AG04449 (cell line): ENCODE measurements at regions not wholly inside any gene's neighbourhood (a gene's known extent, or its start where the extent isn't known, plus 50 kb on each side); places are given as distances from the start of the nearest gene placed in this dataset.

Source experiments
- CTCF ChIA-PET: fragments of 350-600 bp; formaldehyde crosslinking; extraction: SDS; loops from one replicate; lab custom pipeline; 2021; ENCODE audit warnings: antibody characterized with exemption; lab: Yijun Ruan, JAX
- POLR2A ChIA-PET: fragments of 400-600, 350-600 bp; formaldehyde crosslinking; extraction: SDS; loops from one replicate; lab custom pipeline; 2020; ENCODE audit warnings: antibody characterized with exemption, inconsistent platforms; lab: Yijun Ruan, JAX
- DNase-seq: peaks from one replicate; pipeline ENCODE4 v3.0.0-alpha.2; 2010; ENCODE audit warnings: low read depth, low spot score
- H3K4me3 ChIP-seq: 2 replicates; pipeline ENCODE4 v1.5.1; 2011; ENCODE audit warnings: low read depth, mild to moderate bottlenecking, control low read depth, low read length
- CTCF ChIP-seq: IDR thresholded peaks from one replicate; pipeline ENCODE4 v1.5.1; 2011; ENCODE audit warnings: mild to moderate bottlenecking, moderate library complexity, low read length, control low read depth, inconsistent platforms; ENCODE audit not compliant: insufficient read depth; ENCODE audit errors: missing control alignments

GRCh38 chr5:16013334-16014065 lies 166.1 kb downstream of the MARCHF11 start:
- CTCF ChIA-PET = interaction anchor here (3.6 kb wide), 1 partner anchor 18 kb away, joined by 24 read pairs; no protein-coding TSS in a partner anchor
- POLR2A ChIA-PET = no interaction called here
- no peak for TF ChIP-seq CTCF
- H3K4me3 ChIP-seq = no peak overlapping the region
- no peak for DNase-seq

- H3K4me3 ChIP-seq = no peak overlapping the region
- ChIA-PET POLR2A (no interaction called here), CTCF (interaction anchor here (1.9 kb wide), 1 partner anchor 14 kb away, joined by 7 read pairs; no protein-coding TSS in a partner anchor)
- TF ChIP-seq CTCF = no peak
- no peak for DNase-seq
These were observed 170.3 kb downstream of the MARCHF11 start for GRCh38 chr5:16009256-16009655.

- ChIA-PET CTCF (interaction anchor here (4.7 kb wide), 1 partner anchor 12 kb away, joined by 31 read pairs; no protein-coding TSS in a partner anchor), POLR2A (no interaction called here)
- H3K4me3 ChIP-seq = no peak overlapping the region
- TF ChIP-seq CTCF = no peak
- DNase-seq = no peak
These were observed 171.7 kb downstream of the MARCHF11 start for GRCh38 chr5:16007750-16008415.

GRCh38 chr5:16005225-16005624 lies 174.4 kb downstream of the MARCHF11 start:
- DNase-seq = no peak
- no peak for TF ChIP-seq CTCF
- no peak overlapping the region for H3K4me3 ChIP-seq
- POLR2A ChIA-PET = no interaction called here
- CTCF ChIA-PET = interaction anchor here (2.2 to 4.7 kb wide), 2 partner anchors 10 to 12 kb away, joined by 7 to 31 read pairs; no protein-coding TSS in a partner anchor

- DNase-seq = no peak
- ChIA-PET CTCF (interaction anchor here (1.8 kb wide), 1 partner anchor 607 kb away, joined by 4 read pairs; no protein-coding TSS in a partner anchor), POLR2A (no interaction called here)
- no peak for TF ChIP-seq CTCF
- H3K4me3 ChIP-seq = no peak overlapping the region
These were observed 179.5 kb downstream of the MARCHF11 start for GRCh38 chr5:16000056-16000455.

GRCh38 chr5:15995341-15996052 lies 184.1 kb downstream of the MARCHF11 start:
- TF ChIP-seq CTCF = peak; percentile 45
- DNase-seq = no peak
- ChIA-PET CTCF (interaction anchor here (0.6 to 4.8 kb wide), 47 partner anchors 9 to 1271 kb away, joined by 3 to 78 read pairs (median 5); partner anchors contain the start of gene FBXL7), POLR2A (no interaction called here)
- no peak overlapping the region for H3K4me3 ChIP-seq
